ENCODE measurements at regions not wholly inside any gene's neighbourhood (a gene's known extent, or its start where the extent isn't known, plus 50 kb on each side); places are given as distances from the start of the nearest gene placed in this dataset.

DNA sequence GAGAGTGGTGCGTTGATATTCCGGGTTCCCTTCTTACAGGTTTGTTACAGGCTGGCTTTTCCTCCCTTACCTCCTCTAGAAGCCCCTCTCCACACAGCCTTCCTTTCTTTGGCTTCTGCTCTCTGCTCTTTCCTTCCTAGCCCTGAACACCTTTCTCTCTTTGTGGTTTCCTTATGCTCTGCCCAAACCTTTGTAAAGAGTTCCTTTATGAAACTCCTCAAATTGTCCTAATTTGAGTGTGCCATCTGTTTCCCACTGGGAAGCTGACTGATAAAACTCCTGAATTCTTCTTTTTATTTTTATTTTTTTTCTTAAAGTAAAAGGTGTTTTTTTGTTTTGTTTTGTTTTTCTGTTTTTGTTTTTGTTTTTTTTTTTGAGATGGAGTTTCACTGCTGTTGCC is 60.1 kb upstream of the OTX2 start:
- TF ChIP-seq TAF1 (IDR thresholded peaks at IDR 0.05; ENCODE audit: borderline replicate concordance, low read depth, low read length) (no peak), POLR2A (IDR thresholded peaks at IDR 0.05; ENCODE audit: low read depth, low read length) (no peak), POLR2AphosphoS5 (IDR thresholded peaks at IDR 0.05; ENCODE audit: low read depth, low read length) (no peak)

Measured in GM12892 (cell line).